HUDEP-2 (cell line): ENCODE measurements at regions not wholly inside any gene's neighbourhood (a gene's known extent, or its start where the extent isn't known, plus 50 kb on each side); places are given as distances from the start of the nearest gene placed in this dataset.
A peak's percentile ranks its signal among the peaks of the same experiment; 100 is the strongest.

Source experiments
- DNase-seq, 76 experiments: peaks; one replicate each; lab custom pipeline; 2025; ENCODE audit not compliant: unreplicated experiment in 76 of 76; lab: John Stamatoyannopoulos, UW

- no peak for DNase-seq
Measured at GRCh38 chr2:191738003-191738402, 60.1 kb downstream of the NABP1 start.

- DNase-seq, result no peak
Measured at GRCh38 chr2:191738667-191739066, 60.7 kb downstream of the NABP1 start.

DNA sequence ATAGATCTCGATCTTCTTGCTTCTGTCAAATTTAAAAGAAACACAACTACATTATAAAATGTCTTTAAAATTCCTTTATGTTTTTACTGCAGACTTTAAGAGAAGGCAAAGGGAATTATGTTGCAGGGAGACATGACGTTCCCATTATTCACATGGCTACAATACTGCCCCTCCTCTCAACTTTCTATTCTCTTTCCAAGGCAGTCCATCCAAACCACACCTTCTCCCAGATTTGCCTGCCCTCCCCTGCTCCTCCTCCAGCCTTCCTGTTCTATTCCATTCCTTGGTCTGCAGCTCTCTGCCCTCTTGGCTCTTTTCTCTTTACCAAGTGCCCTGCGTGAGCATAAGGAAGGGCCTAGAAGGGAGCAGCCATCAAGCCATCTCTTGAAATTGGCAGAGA, 61.3 kb downstream of the NABP1 start:
- DNase-seq, result no peak

DNA sequence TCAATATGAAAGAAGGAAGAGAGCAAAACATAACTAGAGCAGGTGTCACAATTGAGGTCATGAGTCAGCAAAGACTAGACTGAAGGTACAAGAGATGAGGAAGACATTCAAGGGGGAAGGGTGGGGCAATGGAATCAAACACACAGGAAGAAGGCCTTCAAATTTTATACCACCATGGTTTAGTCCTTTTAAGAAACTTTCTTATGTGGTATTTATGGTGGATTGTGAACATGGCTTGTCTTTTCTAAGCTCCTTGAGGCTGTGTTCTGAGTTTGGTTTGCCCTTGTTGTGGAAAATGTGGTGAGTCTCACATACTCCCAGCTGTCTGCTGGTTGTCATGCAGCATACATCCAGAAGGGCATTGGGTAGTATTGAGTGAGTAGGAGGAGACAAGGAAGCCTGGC, 62.1 kb downstream of the NABP1 start:
- peak in 1 of 76 experiments; percentile 9 for DNase-seq

DNA sequence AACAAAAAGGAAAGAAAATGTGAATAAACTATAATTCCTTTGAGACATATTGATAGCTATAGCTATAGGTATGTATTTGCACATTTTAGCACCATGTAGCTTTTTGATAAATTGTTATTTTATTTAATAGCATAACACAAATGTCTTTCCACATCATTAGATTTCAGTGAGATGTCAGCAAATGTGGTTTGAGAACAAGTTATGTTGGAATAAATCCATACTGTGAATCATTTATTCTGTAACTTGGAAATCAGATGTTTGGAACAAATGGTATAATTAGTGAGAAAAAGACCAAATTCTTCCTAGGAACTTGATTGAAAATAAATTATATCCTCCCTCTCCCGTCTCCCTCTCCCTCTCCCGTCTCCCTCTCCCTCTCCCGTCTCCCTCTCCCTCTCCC, 62.8 kb downstream of the NABP1 start:
- DNase-seq, result no peak

DNA sequence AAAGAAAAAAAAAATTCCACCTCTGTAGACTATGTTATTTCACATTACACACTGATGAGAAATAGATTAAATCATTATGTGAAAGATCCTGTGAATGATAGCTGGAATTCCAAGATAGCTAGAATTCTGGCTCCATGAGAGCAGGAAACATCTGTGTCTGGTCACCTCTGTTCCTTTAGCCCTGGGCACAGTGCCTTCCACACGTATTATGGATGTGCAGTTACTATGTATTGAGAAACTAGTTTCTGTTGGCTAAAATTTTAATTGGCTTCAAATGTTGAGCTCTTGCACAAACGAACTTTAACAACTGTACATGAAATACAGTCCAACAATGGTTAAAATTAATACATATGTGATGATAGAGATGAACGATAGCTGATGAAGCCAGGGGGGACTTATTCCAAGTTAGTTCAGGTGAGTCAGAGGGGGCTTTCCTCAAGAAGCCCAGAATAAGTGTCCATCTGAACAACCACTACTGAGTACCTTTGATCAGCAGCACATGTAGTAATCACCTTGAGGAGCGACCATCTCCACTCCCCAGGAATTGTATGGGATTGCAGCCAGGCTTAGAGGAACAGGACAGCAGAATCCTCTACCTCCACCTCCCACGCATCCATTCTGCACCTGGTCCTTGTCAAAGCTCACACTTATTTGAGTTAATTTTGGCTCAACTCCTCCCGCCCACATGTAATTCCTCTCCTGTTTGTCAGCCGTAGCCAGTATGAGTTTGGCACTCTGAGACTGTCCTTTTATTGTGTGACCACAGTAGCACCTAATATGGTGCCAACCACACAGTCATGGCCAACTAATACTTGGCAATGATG, 68.6 kb downstream of the NABP1 start:
- no peak for DNase-seq

- DNase-seq, result no peak
Measured at GRCh38 chr2:191747170-191747530, 69.2 kb downstream of the NABP1 start.

DNA sequence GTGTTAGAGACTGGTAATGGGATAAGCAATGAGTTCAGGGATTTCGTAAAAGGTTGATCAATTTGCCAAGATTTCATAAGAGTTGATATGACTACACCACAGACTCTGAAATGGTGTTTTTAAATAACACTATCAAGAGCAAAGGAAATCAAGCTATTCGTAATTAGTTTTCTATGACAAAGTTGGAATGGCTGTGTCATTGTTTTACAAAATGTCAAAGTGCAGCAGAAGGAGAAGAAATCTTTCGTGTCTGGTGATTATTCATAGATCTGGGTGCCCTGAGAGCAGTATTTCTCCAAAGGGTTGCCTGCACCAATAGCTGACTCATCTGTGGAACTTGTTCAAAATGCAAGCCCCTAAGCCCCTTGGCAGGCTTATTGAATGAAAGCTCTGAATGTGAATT, 70.1 kb downstream of the NABP1 start:
- DNase-seq, result no peak

GRCh38 chr2:191748528-191749180, 70.7 kb downstream of the NABP1 start:
- no peak for DNase-seq

DNA sequence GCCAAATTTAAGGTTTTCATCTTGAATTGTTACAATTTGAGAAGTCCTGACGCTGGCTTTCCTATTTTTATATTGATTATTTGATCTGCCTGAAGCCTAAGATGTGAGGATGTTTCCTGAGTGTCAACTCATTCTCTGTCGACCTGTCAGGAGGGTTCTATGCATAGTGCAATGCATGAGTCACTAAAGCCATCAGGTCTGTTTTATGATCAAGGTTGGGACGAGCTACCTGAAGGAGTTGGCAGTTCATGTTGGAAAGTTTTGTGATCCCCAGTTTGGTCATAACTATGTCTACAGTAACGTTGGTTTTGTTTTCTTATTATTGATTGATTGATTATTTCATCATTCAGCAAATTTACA, 71.2 kb downstream of the NABP1 start:
- no peak for DNase-seq

DNA sequence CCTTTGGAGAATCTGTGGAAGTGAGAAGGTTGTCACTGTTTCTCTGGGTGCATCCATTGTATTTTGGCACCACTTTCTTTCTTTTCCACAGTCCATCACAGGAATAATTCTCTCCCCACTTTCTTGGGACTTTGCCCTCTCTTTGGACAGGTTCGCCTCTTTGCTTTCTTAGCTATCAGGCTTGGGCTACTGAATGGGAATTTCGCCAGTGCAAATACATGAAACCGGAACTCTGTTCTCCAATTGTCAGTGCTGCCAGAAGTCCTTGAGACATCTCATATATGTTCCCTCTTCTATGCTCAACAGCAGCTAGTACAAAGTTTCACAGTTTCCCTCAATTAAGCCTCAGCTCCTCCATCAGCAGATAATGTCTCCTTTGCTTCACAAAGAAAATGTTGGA, 76.2 kb downstream of the NABP1 start:
- DNase-seq, result no peak

- DNase-seq, result no peak
Measured at GRCh38 chr2:191756761-191757160, 78.8 kb downstream of the NABP1 start.

GRCh38 chr2:191757208-191757607, 79.3 kb downstream of the NABP1 start:
- DNase-seq, result no peak

DNA sequence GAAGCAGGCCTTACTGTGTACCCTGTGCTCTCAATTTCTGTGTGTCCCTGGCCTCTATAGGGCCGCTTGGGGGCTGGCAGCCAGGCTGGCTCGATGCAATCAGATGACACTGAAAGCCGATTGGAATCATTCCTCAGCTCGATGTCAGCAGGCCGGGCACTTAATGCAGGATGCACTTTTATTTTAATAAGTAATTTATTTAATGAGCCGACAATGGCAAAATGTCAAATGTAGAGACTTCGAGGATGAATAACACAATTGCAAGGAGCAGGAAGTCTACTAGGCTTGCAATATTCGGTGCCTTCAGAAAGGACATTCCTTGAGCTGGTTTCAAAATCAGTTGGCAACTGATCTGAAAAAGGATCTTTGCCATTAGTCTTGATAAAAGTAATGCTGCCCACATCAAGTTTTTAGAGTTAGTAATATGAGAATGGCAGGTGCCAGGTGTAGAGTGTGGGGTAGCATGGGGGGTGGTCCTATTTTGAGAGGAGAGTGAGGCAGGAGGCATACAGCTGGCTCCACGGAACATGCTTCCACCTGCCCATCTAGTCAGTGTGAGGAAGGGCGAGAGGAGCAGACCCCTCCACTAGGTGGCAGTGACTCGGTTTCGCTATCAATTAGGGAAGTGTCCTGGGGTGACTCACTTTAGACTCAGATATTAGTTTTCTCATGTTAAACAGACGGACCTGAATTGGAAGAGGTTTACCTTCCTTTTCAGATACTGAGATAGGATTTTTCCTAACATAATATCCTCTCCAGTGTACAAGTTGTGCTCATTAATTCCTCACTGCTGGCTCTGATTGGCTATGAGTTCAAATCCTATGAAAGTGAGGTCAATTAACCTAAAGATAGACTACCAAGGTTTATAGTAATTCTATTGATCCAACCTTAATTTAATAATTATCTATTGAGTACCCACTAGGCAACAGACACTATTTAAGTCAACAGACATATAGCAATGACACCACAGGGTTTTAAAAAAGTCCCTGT, 80.9 kb downstream of the NABP1 start:
- DNase-seq, result peak in 62 of 76 experiments; percentile 1 to 68 (median 29)

DNA sequence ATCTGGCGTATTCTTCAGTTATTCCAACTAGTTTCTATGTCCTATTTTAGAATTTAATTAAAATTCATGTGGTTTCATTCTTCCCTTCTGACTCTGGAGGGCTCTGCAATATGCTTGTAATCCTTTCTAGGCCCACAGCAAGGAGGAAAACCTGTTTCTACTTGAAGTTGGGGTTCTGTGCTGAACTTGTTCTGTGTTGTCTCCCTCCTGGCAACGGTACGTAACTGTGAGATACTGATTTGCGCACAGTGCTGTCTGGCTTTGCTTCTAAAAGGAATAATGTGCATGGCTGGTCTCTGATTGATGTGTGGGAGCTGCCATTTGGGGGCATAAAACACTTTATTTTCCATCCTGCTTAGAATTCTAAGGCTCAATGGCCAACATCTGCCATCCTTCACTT, 81.7 kb downstream of the NABP1 start:
- no peak for DNase-seq

GRCh38 chr2:191760655-191761262, 82.8 kb downstream of the NABP1 start:
- DNase-seq, result no peak

DNA sequence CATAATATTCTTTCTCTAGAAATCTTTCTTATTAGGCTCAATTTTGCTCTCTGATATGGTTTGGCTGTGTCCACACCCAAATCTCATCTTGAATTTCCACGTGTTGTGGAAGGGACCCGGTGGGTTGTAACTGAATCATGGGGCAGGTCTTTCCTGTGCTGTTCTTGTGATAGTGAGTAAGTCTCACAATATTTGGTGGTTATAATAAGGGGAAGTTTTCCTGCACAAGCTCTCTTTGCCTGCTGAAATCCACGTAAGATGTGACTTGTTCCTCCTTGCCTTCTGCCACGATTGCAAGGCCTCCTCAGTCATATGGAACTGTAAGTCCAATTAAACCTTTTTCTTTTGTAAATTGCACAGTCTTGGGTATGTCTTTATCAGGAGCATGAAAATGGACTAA, 73.8 kb downstream of the CAVIN2 start:
- no peak for DNase-seq

DNA sequence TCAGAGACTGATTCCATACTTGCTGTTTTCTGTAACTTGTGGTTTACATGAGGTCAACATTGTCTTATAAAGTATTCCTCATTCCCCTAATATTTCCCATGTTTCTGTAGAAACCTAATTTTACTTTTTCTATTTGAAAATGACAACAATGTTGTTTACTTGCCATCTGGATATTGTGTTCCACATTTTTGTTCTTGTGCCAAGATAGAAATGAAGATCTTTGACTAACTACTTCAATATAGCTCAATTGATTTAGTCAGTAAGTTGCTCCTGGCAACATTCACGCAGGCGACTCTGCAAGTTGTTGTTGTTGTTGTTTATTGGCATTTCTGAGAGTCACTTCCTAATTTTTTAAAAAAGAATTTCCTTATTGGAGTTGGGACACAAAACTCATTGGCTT, 69.5 kb downstream of the CAVIN2 start:
- DNase-seq, result no peak

DNA sequence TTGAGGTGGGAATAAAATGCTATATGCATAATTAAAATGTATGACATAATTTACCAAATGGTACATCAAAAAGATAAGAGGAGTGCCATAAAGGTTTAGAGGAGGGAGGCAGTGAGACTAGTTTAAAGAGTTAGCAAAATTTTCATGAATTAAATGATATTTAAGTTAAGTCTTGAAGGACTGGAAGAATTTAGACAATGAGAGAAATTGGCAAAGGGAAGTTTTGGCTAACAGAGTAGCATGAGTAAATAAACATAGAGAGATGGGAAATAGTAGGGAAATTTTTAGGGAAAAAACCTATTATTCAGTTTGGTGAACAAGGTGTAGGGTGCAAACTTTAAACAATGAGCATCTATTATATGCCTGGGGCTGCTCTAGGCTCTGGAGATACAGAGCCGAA, 68.8 kb downstream of the CAVIN2 start:
- DNase-seq, result no peak

- no peak for DNase-seq
Measured at GRCh38 chr2:191782351-191782750, 64.5 kb downstream of the CAVIN2 start.

DNA sequence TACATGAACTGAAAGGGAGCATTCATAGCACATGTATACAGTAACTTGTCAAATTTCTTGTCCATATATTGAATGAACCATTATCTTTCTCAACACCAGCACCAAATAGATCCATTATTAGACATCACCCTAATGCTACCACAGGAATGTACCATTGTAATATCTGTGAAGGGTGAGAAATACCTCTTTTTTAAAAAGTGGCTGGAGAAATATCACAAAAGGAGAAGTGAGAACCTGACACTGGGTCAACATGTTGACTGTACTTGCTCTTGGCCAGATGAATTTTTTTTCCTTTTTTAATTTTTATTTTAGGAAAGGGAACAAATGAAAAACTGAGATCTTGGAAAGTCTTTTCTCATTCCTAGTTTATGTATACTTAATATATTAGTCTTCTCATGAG, 63.5 kb downstream of the CAVIN2 start:
- DNase-seq, result no peak
